ENCODE measurements at regions not wholly inside any gene's neighbourhood (a gene's known extent, or its start where the extent isn't known, plus 50 kb on each side); places are given as distances from the start of the nearest gene placed in this dataset.

DNA sequence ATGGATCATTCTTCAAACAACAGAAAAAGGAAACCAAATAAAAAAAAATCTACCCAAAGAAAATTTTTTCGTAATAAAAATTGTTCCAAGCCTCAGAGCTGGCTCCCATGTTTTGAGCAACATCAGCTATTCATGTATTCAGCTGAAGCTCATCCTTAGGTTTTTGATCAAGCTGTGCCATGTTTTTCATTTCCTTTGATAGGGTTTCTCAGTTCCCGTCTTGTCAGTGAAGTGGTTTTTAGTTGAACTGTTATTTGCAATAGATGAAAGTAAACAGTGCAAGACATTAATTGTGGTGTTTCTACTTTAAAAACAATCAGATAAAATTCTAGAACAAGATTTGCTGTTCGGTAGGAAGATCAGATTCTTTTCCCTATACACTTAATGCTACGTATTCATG, 55.4 kb upstream of the SPTSSB start:
- Mint-ChIP-seq H3K4me3 (ENCODE audit: low read depth, unreplicated experiment) (no peak overlapping the region), H3K4me1 (ENCODE audit: low read depth, unreplicated experiment) (no peaks in the 10 kb centered on the region), H3K9me3 (ENCODE audit: low read depth, unreplicated experiment) (no peaks in the 10 kb centered on the region), H3K27ac (ENCODE audit: unreplicated experiment) (no peak overlapping the region), H3K27me3 (ENCODE audit: unreplicated experiment) (no peaks in the 10 kb centered on the region), H3K36me3 (ENCODE audit: insufficient read depth, unreplicated experiment) (no peaks in the 10 kb centered on the region)
- intact Hi-C loops (cut with micrococcal nuclease; ENCODE audit: unreplicated experiment) = no loop called here
- TF ChIP-seq CTCF (IDR thresholded peaks at IDR 0.05; ENCODE audit: unreplicated experiment) = no peak
- BruUV-seq (replicated peaks) = no TSS peak
- DNase-seq = no peak
- CTCF ChIA-PET = interaction anchor here (0.7 kb wide), 1 partner anchor 625 kb away, joined by 3 read pairs; no protein-coding TSS in a partner anchor

DNA sequence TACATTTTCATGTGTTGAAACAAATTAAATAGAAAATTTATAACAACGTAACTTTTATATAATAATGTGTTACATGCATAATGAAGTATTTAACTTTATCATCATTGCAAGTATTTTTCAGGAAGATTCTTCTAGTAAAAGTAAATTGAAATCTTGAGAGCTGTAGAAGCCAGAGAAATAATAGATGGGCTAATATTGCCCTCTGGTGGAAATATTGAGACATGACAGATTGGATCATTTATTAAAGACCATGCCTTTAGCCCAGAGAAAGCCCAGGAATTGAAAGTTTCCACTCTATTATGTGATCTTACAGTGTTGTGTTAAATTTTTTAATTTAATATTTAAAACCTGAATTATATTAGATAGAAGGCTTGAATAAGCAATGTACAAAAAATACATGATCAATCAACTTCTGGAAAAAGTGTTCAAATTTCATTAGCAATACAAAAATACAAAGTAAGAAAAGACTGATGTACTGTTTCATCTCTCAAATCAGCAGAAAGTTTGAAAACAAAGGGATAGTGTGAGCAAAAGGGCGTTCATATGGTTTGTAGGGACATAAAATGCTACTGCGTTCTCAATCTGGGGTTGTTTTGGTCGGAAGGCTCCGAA, 52.7 kb upstream of the SPTSSB start:
- BruUV-seq (replicated peaks) = no TSS peak
- TF ChIP-seq CTCF (IDR thresholded peaks at IDR 0.05; ENCODE audit: unreplicated experiment) = peak; percentile 77
- no peak overlapping the region for H3K4me3 Mint-ChIP-seq (ENCODE audit: low read depth, unreplicated experiment)

DNA sequence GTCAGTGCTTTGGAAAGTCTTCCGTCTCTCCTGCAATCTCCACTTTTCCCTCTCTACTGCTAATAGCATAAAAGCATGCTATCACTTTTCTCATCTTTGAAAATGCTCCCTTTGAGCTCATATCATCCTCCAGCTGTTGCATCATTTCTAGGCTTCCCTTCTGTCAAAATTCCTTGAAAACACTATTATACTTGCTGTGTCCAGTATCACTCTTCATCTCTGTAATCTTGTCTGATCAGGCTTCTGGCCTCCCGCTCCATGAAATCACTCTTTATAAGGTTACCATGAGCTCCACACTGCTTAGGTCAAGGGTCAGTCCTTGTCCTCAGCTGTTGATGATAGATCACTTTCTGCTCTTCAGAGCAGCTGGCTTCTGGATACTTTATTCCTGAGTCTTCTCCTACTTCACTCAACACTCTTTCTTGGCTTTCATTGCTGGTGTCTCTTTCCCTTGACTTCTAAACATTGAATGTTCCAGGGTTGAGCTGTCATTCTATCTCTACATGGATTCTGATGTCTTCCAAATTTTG, 50.9 kb upstream of the SPTSSB start:
- intact Hi-C loops (cut with micrococcal nuclease; ENCODE audit: unreplicated experiment) = loop anchor here (5.0 kb wide), 3 partner anchors 715 to 845 kb away; no protein-coding TSS in a partner anchor
- H3K9me3 Mint-ChIP-seq (ENCODE audit: low read depth, unreplicated experiment) = peaks cover 5% of the 10 kb centered on the region
- no peak for DNase-seq
- no peaks in the 10 kb centered on the region for H3K27me3 Mint-ChIP-seq (ENCODE audit: unreplicated experiment)
- no peak overlapping the region for H3K27ac Mint-ChIP-seq (ENCODE audit: unreplicated experiment)
- TF ChIP-seq CTCF (IDR thresholded peaks at IDR 0.05; ENCODE audit: unreplicated experiment) = no peak
- no TSS peak for BruUV-seq (replicated peaks)
- H3K36me3 Mint-ChIP-seq (ENCODE audit: insufficient read depth, unreplicated experiment) = no peaks in the 10 kb centered on the region
- no peak overlapping the region for H3K4me3 Mint-ChIP-seq (ENCODE audit: low read depth, unreplicated experiment)
- CTCF ChIA-PET = interaction anchor here (0.6 to 1.0 kb wide), 2 partner anchors 112 to 465 kb away, joined by 3 to 4 read pairs; no protein-coding TSS in a partner anchor
- H3K4me1 Mint-ChIP-seq (ENCODE audit: low read depth, unreplicated experiment) = peaks cover 9% of the 10 kb centered on the region

More for the DNA sequence above, 52.7 kb upstream of the SPTSSB start:
- no peak overlapping the region for H3K27ac Mint-ChIP-seq (ENCODE audit: unreplicated experiment)
- peaks cover 9% of the 10 kb centered on the region for H3K4me1 Mint-ChIP-seq (ENCODE audit: low read depth, unreplicated experiment)
- intact Hi-C loops (cut with micrococcal nuclease; ENCODE audit: unreplicated experiment) = loop anchor here (1.0 to 5.0 kb wide), 8 partner anchors 15 to 847 kb away; no protein-coding TSS in a partner anchor
- H3K9me3 Mint-ChIP-seq (ENCODE audit: low read depth, unreplicated experiment) = peaks cover under 1% of the 10 kb centered on the region
- no peaks in the 10 kb centered on the region for H3K36me3 Mint-ChIP-seq (ENCODE audit: insufficient read depth, unreplicated experiment)
- CTCF ChIA-PET = interaction anchor here (0.6 to 1.3 kb wide), 5 partner anchors 11 to 1659 kb away, joined by 3 to 8 read pairs (median 5); no protein-coding TSS in a partner anchor
- DNase-seq = no peak
- H3K27me3 Mint-ChIP-seq (ENCODE audit: unreplicated experiment) = no peaks in the 10 kb centered on the region

Data from Calu3 (cell line).